Panc1 (cell line): ENCODE measurements at regions not wholly inside any gene's neighbourhood (a gene's known extent, or its start where the extent isn't known, plus 50 kb on each side); places are given as distances from the start of the nearest gene placed in this dataset.

Source experiments
- ATAC-seq: fragments of 200-7000 bp; cut with Tn5 transposase; 2 replicates; pipeline ENCODE4 v1.9.1; 2020; ENCODE audit warnings: mild to moderate bottlenecking, moderate library complexity
- BruUV-seq: library from RNA; stranded (reverse); fragments of 400-500 nt; replicated peaks from 2 replicates; lab custom pipeline; 2021; lab: Mats Ljungman, UMichigan
- CTCF ChIA-PET: fragments of 300-600 bp; sonication (Branson Sonifier 250); formaldehyde crosslinking; loops from one replicate; lab custom pipeline; 2022; ENCODE audit warnings: antibody characterized with exemption; lab: Charles Lee
- POLR2A ChIA-PET: fragments of 300-600 bp; sonication (Branson Sonifier 250); formaldehyde crosslinking; loops from one replicate; lab custom pipeline; 2022; ENCODE audit warnings: antibody characterized with exemption; lab: Charles Lee
- DNase-seq: peaks from one replicate; pipeline ENCODE4 v3.0.0-alpha.2; 2010; ENCODE audit warnings: low read depth, low spot score
- H3K27ac ChIP-seq: 2 replicates; pipeline ENCODE4 v1.5.1; 2011; ENCODE audit warnings: mild to moderate bottlenecking, low read length, inconsistent platforms
- H3K27me3 ChIP-seq: fragments of 200-500 bp; sonication (Bioruptor generic); 2 replicates; pipeline ENCODE4 v1.6.0; 2014; ENCODE audit warnings: low read length, inconsistent platforms; ENCODE audit not compliant: control insufficient read depth, insufficient read depth
- H3K36me3 ChIP-seq: fragments of 200-500 bp; sonication (Bioruptor generic); 2 replicates; pipeline ENCODE4 v1.5.1; 2014; ENCODE audit warnings: inconsistent platforms, mild to moderate bottlenecking, low read length, moderate library complexity; ENCODE audit not compliant: control insufficient read depth, insufficient read depth
- H3K4me1 ChIP-seq: 2 replicates; pipeline ENCODE4 v1.5.1; 2011; ENCODE audit warnings: inconsistent platforms, mild to moderate bottlenecking, low read length, moderate library complexity; ENCODE audit not compliant: control insufficient read depth, insufficient read depth
- H3K4me3 ChIP-seq, 2 experiments: 2 replicates each; pipeline ENCODE4 v1.5.1; 2011 to 2012; ENCODE audit warnings: low read depth in 2 of 2, low read length in 2 of 2, mild to moderate bottlenecking in 2 of 2, inconsistent platforms in 1 of 2, moderate library complexity in 1 of 2
- H3K9me3 ChIP-seq: fragments of 200-500 bp; sonication (Bioruptor generic); 2 replicates; pipeline ENCODE4 v1.5.1; 2014; ENCODE audit warnings: low read depth, mild to moderate bottlenecking, inconsistent platforms, low read length, moderate library complexity; ENCODE audit not compliant: control insufficient read depth, insufficient read depth
- POLR2AphosphoS5 ChIP-seq: IDR thresholded peaks from 2 replicates; pipeline ENCODE4 v1.6.1; 2012; ENCODE audit warnings: mild to moderate bottlenecking, low read depth, low read length, moderate library complexity
- SIN3A ChIP-seq: IDR thresholded peaks from 2 replicates; pipeline ENCODE4 v1.6.1; 2012; ENCODE audit warnings: low read depth, mild to moderate bottlenecking, low read length, moderate library complexity, borderline replicate concordance; ENCODE audit not compliant: insufficient read depth
- TCF7L2 ChIP-seq: IDR thresholded peaks from 2 replicates; pipeline ENCODE4 v1.6.1; 2011; ENCODE audit warnings: mild to moderate bottlenecking, low read depth, low read length, inconsistent platforms
- in situ Hi-C: cut with HindIII; loops from 2 replicates; pipeline ENCODE4 v1.10.0; 2016; ENCODE audit warnings: low sequenced_read_pairs, low pct_unique_long_range_greater_than_20kb
- intact Hi-C: fragments of 100-400 bp; cut with micrococcal nuclease; formaldehyde crosslinking; loops from one replicate; pipeline ENCODE4 v1.10.0; 2022; ENCODE audit not compliant: unreplicated experiment
- TF ChIP-seq, protein P1 (sequence below): fragments of 450-650 bp; IDR thresholded peaks from 2 replicates; pipeline ENCODE4 v1.5.1; 2017; ENCODE audit warnings: mild to moderate bottlenecking
- TF ChIP-seq, protein P2 (sequence below), 2 experiments: IDR thresholded peaks; 2 replicates each; pipeline ENCODE4 v1.6.1; 2011 to 2012; ENCODE audit warnings: low read depth in 2 of 2, control low read depth in 1 of 2, low read length in 1 of 2, mild to moderate bottlenecking in 1 of 2, moderate library complexity in 1 of 2; ENCODE audit not compliant: insufficient read depth in 1 of 2

DNA sequence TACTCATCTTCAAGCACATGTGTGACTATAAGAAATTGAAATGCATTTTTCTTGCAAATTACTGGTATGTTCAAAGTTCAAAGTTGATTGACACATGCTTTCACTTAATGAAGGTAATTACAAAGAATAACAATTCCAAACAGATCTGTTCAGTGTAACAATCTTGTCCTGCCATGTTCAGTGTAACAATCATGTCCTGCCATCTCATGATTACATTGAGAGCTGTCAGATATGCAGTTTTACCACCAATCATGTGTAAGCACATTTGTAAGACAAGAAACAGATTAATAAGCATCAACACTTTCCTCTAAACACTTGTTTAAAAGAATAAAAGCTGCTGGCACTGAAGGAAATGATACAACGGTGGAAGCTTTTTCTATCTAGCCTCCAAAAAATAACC lies 80.3 kb upstream of the ZNF281 start:
- TF ChIP-seq, protein P1, sequence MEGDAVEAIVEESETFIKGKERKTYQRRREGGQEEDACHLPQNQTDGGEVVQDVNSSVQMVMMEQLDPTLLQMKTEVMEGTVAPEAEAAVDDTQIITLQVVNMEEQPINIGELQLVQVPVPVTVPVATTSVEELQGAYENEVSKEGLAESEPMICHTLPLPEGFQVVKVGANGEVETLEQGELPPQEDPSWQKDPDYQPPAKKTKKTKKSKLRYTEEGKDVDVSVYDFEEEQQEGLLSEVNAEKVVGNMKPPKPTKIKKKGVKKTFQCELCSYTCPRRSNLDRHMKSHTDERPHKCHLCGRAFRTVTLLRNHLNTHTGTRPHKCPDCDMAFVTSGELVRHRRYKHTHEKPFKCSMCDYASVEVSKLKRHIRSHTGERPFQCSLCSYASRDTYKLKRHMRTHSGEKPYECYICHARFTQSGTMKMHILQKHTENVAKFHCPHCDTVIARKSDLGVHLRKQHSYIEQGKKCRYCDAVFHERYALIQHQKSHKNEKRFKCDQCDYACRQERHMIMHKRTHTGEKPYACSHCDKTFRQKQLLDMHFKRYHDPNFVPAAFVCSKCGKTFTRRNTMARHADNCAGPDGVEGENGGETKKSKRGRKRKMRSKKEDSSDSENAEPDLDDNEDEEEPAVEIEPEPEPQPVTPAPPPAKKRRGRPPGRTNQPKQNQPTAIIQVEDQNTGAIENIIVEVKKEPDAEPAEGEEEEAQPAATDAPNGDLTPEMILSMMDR, result no peak
- TF ChIP-seq, protein P2, sequence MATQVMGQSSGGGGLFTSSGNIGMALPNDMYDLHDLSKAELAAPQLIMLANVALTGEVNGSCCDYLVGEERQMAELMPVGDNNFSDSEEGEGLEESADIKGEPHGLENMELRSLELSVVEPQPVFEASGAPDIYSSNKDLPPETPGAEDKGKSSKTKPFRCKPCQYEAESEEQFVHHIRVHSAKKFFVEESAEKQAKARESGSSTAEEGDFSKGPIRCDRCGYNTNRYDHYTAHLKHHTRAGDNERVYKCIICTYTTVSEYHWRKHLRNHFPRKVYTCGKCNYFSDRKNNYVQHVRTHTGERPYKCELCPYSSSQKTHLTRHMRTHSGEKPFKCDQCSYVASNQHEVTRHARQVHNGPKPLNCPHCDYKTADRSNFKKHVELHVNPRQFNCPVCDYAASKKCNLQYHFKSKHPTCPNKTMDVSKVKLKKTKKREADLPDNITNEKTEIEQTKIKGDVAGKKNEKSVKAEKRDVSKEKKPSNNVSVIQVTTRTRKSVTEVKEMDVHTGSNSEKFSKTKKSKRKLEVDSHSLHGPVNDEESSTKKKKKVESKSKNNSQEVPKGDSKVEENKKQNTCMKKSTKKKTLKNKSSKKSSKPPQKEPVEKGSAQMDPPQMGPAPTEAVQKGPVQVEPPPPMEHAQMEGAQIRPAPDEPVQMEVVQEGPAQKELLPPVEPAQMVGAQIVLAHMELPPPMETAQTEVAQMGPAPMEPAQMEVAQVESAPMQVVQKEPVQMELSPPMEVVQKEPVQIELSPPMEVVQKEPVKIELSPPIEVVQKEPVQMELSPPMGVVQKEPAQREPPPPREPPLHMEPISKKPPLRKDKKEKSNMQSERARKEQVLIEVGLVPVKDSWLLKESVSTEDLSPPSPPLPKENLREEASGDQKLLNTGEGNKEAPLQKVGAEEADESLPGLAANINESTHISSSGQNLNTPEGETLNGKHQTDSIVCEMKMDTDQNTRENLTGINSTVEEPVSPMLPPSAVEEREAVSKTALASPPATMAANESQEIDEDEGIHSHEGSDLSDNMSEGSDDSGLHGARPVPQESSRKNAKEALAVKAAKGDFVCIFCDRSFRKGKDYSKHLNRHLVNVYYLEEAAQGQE (IDR thresholded peaks at IDR 0.05; ENCODE audit: insufficient read depth in 1 of 2, low read depth in 2 of 2, low read length in 1 of 2), result no peak
- TF ChIP-seq TCF7L2, result no peak
- TF ChIP-seq POLR2AphosphoS5, result no peak
- no peak for TF ChIP-seq SIN3A
- intact Hi-C loops, result no loop called here
- Histone ChIP-seq H3K4me1 (0 out of 2 replicates have a peak, but pooled peaks cover 9% of the 10 kb centered on the region), H3K9me3 (no peaks in the 10 kb centered on the region), H3K36me3 (no peaks in the 10 kb centered on the region), H3K27ac (peak overlapping the region; percentile 34; the same call in 1 of the 2 replicates), H3K27me3 (no peaks in the 10 kb centered on the region), H3K4me3 (no peak overlapping the region)
- no peak for DNase-seq
- ATAC-seq, result no peak
- BruUV-seq, result no TSS peak
- in situ Hi-C loops, result no loop called here
- CTCF ChIA-PET, result interaction anchor here (0.6 kb wide), 1 partner anchor 647 kb away, joined by 3 read pairs; no protein-coding TSS in a partner anchor
- POLR2A ChIA-PET, result interaction anchor here (0.5 kb wide), 1 partner anchor 140 kb away, joined by 4 read pairs; no protein-coding TSS in a partner anchor

DNA sequence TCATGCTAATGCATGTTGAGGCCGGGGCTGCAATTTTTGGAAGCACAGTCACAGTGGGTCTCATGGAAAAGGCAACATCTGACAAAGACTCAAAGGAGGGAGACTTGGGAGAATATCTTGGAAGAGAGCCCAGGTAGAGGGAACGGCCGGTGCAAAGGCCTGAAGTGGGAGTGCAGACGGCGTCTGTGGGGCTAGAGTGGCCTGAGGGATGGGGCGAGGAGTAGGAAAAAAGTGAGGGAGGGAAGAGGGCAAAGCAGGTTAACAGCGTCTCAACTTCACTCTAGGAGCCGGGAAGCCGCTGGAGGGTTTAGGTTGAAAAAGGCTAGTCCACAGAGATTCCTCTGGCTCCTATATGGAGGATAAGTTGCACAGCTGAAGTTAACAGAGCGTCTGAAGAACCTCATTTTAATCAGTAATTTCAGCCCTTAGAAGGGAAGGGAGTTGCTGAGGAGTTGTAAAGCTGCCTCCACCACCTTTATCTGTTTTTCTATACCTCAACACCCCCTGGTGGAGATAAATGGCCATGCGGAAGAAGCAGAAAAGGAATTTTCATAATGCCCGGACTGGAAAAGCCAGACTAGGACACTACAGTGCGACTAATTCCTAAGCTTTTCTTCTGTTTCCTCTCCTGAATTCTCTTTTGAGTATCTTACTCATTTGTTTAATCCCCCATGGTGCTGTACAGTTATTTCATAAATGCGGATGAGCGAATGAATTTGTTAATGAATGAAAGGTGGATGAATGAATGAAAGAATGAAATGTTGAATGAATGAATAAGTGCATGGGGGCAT lies 78.7 kb upstream of the ZNF281 start:
- intact Hi-C loops, result loop anchor here (5.0 to 10.0 kb wide), 3 partner anchors 184 to 804 kb away; no protein-coding TSS in a partner anchor
- Histone ChIP-seq H3K27ac (peak overlapping the region; percentile 69), H3K9me3 (no peaks in the 10 kb centered on the region), H3K4me3 (peak overlapping the region in 1 of 2 experiments; percentile 38; a peak in 2 of 4 replicates), H3K27me3 (no peaks in the 10 kb centered on the region), H3K4me1 (peaks cover 16% of the 10 kb centered on the region), H3K36me3 (no peaks in the 10 kb centered on the region)
- BruUV-seq, result no TSS peak
- TF ChIP-seq, protein P1, result peak; percentile 84
- TF ChIP-seq SIN3A, result no peak
- peak; percentile 33; the same call in 1 of the 2 replicates for TF ChIP-seq POLR2AphosphoS5
- CTCF ChIA-PET, result interaction anchor here (0.7 kb wide), 1 partner anchor 26 kb away, joined by 3 read pairs; no protein-coding TSS in a partner anchor
- POLR2A ChIA-PET, result no interaction called here
- ATAC-seq (peak; percentile 92), DNase-seq (peak; percentile 75)
- in situ Hi-C loops, result no loop called here
